SW 1271 (cell line): ENCODE measurements at regions not wholly inside any gene's neighbourhood (a gene's known extent, or its start where the extent isn't known, plus 50 kb on each side); places are given as distances from the start of the nearest gene placed in this dataset.

Experiments
- DNase-seq, 2 experiments: peaks; one replicate each; lab custom pipeline; 2025; lab: John Stamatoyannopoulos, UW

- DNase-seq, result no peak
Measured at GRCh38 chr12:93154753-93155480, 222.8 kb upstream of the NUDT4 start.

DNA sequence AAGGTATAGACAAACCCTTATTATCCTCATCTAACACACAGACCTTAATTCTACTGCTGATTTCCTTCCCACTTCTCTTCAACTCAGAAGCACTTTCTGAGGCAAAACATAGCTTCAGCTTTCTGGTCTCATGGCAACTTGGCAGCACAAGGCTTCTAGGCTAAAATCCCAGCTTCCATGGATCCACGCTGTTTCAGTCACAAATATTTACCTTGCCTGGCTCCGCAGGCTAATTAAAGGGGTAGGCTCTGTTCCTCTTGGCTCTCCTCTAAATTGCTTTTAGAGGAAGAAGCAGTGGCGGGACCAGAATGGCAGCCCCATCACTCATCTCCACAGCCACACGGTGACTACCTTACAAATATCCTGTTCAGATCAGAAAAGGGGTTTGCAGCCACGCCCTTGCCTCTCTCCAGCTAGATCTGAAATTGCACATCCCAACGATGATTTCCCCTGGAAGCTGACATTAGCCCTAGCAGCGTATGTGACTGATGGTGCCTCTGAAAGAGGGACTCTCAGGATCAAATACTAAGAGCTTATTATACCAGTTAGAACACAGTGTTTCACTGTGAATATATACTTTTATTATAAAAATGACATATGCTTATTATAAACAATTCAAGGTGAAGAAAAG is 221.5 kb upstream of the NUDT4 start:
- DNase-seq, result no peak

DNA sequence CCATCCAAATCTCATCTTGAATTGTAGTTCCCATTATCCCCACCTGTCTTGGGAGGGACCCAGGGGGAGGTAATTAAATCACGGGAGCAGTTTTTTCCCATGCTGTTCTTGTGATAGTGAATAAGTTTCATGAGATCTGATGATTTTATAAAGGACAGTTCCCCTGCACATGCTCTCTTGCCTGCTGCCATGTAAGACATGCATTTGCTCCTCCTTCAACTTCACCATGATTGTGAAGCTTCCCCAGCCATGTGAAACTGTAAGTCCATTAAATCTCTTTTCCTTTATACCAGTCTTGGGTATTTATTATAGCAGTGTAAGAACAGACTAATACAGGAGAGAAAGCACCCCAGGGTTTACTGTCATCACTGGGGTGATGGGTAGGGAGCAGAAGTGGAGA is 220.4 kb upstream of the NUDT4 start:
- DNase-seq, result no peak

DNA sequence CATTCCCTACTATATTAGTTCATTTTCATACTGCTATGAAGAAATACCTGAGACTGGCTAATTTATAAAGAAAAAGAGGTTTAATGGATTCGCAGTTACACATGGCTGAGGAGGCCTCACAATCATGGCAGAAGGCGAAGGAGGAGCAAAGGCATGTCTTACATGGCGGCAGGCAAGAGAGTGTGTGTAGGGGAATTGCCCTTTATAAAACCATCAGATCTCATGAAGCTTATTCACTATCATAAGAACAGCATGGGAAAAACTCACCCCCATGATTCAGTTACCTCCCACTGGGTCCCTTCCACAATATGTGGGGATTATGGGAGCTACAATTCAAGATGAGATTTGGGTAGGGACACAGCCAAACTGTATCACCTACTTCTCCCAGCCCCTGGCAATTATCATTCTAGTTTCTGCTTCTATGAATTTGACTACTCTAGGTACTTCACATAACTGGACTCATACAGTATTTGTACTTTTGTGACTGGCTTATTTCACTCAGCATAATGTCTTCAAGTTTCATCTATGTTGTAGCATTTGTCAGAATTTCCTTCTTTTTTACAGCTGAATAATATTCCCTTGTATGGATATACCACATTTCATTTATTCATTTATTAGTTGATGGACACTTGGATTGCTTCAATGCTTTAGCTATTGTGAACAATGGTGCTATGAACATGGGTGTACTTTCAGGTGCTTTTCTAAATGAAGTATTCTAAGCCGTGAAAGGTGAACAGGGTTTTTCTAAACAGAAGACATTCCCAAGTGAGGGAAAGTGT is 219.5 kb upstream of the NUDT4 start:
- DNase-seq, result no peak

GRCh38 chr12:93163260-93164036 is 214.3 kb upstream of the NUDT4 start:
- DNase-seq, result no peak

GRCh38 chr12:93164103-93164880 is 213.4 kb upstream of the NUDT4 start:
- no peak for DNase-seq

DNA sequence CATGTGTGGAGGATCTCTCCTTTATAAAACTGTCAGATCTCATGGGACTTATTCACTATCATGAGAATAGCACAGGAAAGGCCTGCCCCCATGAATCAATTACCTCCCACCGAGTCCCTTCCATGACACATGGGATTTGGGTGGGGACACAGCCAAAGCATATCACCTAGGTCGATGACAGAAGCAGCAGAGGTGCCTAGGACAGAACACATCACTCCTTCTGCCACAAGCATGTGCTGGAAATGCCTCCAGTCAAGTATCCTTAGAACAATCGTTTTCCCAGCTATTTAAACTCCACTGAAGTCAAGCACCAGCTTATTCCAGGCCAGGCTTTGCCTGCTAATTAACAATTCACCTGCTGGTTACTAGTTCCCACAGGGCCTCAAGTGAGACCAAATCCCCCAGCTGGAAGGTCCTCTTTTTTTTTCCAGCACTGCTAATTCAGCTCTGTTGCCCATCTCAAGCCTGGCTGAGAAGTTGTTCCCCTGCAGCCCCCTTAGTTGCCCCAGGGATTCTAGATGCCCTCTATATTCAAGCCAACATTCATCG is 212.3 kb upstream of the NUDT4 start:
- DNase-seq, result no peak

DNA sequence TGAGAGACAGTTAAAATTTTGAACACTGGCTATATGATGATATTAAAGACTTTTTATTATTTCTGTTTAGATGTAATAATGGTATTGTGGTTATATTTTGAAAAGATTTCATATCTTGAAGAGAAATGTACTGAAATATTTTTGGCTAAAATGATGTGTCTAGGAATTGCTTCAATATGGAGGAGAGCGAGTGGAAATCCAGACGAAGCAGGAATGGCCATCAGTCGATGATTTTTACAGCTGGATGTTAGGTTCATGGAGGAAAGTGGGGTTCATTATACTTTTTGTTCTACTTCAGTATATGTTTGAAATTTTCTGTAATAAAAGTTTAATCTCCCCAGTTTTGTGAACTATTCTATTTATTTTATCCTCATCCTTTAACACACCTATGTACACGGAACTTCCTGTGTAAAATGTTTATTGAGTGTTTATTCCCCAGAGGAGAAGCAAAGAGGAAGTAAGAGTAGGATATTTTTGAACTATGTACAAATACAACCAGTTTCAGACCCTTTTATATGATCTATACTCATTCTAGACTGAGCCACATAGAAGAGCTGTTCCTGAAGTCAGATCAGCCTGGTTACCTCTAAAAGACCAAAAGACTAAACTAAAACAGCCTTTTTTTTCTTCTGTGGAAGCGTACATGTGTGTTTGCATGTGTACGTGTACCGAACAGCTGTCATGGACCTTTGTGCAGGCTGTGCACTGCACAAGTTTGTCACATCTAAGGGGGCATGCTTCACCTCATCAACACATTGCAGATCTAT is 211.0 kb upstream of the NUDT4 start:
- no peak for DNase-seq

DNA sequence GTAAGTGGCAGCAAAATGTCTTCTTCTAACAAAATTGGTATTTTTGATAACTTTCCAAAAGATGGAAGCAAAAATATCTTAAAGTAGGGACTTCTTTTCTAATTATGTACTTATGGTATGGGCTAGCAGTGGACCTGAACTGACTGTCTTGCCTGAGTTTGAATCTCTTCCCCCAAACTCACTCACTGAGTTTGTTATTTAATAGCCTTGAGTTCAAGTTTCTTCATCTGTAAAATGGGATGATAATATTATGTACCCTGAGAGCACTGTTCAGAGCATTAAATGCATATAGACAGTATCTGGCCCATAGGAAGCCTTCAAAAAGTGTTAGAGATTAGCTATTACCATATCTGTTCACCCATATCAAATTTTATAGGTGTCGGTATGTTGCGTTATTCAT is 210.4 kb upstream of the NUDT4 start:
- DNase-seq, result no peak

DNA sequence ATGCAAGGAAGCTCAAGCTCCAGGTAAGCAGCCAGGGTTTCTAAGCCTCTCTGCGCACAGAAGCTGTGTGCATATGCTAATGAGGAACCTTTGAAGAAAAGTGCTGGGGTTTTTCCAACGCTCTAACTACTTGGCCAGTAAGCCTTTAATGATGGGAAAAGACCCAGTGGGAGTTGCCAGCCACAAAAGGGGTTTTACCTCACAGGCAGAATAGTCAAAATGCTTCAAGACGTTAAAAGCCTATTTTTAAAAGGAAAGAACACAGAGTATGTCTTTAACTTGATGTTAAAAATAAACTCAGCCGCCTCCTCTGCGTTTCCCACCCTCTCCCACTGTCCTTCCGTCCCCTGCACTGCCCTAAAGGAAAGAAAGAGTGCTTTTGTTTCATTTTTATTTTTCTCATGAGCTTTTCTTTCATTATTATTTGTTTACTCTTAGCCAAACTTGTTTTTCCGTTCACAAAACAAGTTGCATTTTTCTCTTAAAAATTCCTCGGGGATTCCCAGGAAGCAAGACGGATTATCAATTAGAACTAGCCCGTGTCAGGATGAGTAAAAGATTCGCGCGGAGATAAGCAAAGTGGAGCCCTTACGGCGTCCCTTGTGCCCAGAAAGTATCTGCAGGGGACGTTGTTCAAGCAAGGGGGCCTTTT is 209.8 kb upstream of the NUDT4 start:
- no peak for DNase-seq

- DNase-seq, result no peak
Measured at GRCh38 chr12:93168751-93169150, 209.0 kb upstream of the NUDT4 start.

DNA sequence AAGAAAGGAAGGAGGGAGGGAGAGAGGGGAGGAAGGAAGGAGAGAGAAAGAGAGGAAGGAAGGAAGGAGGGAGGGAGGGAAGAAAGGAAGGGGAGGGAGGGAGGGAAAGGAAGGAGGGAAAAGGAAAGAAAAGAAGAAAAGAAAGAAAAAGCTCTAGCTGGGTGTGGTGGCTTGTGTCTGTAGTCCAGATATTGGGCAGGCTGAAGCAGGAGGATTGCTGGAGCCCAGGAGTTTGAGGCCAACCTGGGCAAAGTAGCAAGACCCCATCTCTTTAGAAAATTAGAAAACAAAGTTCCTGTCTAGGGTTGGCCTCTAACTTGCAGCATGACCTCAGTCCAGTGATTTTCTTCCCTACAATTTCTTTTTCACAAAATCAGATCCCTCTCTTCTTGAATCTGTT is 208.2 kb upstream of the NUDT4 start:
- DNase-seq, result no peak

DNA sequence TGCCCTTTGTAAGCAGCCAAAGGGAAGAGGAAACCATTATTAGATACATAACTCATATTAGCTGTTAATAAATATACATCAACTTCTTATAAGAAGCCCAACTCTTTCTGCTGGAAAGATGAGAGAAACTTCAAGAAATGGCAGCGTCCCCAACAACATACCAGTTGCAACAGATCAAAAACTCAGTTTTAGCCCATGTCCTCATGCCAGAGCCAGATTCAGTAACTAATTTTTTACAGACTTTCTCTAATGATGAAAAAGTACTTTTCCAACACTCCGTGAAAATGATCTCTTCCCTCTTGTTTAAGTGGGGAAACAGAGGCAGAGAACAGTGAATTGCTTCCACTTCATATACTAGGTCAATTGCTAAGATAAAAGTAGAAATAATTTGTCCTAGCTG is 206.8 kb upstream of the NUDT4 start:
- no peak for DNase-seq

DNA sequence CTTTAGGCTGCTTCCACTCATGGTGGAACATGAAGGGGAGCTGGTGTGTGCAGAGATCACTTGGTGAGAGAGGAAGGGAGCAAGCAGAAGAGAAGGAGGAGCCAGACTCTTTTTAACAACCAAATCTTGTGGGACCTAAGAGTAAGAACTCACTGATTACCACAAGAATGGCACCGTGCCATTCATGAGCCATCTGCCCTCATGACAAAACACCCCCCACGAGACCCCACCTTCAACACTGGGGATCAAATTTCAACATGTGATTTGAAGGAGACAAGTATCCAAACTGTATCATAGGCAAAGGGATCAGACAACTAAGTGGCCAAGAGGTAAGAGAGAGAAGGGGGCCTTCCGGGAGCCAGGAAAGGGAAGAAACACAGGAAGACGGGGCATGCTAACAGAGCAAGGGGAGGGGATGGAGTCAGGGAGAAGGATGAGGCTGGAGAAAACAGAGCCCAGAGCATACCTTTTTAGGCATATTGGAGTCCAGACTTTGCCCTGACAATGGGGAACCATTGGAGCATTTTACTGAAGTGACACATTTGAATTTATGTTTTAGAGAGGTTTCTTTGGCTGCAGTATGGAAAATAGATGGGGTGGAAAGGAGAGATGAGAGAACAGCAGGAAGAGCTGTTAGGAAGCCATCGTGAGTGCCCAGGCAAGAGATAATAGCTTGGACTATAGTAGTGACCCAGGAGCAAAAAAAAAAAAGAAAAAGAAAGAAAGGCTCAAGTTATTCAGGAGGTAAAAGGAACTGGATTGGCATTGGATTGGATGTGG is 204.4 kb upstream of the NUDT4 start:
- DNase-seq, result no peak

DNA sequence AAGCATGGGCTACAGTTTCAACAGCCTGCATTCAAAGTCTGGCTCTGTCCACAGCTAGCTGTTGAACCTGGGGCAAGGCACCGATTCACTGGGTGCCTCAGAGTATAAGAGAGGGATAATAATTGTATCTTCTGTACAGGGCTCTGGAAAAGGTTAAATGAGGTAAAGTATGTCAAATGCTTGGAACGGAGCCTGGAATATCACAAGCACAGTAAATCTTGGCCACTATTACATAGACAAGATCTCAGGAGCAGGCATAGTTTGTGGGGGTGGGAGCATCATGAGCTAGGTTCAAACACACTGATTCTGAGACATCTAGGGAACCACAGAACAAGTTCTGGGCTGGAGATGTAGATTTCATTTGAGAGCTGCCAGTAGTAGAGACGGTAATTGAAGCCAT is 203.7 kb upstream of the NUDT4 start:
- DNase-seq, result no peak

- DNase-seq, result no peak
Measured at GRCh38 chr12:93174473-93174872, 203.3 kb upstream of the NUDT4 start.

DNA sequence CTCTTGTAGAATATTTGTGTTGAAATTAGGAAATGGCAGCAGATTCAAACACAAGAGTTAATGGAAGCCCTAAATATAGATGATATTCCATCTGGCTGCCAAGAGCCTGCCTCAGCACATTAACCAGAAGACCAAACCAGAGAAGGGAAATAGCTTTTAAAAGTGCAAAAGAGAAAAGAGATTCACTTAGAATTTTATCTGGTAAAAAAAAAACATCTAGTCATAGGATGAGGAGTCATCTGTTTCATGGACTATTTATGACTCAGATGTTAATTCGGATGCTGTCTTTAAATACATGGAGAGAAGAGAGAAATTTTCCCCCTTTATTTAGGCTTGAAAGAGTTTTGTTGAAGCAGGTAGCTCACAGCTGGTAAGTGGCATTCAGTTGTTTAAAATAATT is 201.6 kb upstream of the NUDT4 start:
- no peak for DNase-seq

DNA sequence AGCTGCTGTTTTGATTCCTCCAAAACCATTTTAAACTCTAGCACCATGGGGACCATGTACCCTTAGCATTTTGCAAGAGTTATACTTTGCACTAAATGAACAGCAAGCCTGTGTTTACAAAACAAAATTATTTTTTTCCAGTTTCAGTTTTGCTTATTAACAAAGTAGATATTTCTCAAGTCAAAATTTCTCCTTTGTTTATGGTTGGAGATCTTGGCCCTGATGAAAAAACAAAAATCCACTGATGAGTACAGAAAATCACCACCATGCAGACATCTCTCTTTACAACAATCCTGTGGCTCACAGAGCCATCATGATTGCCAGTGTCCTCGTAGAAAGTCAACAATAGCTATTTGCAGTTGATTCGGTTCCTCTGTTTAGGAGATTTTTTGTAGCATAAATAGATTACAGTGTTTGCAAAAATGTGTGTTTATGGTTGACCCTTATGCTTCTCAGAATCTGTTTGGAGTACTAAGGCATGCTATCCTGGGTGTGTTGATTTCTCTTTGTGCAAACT is 201.1 kb upstream of the NUDT4 start:
- no peak for DNase-seq
